Upper lobe of left lung (tissue), 4 donors: ENCODE measurements at regions not wholly inside any gene's neighbourhood (a gene's known extent, or its start where the extent isn't known, plus 50 kb on each side); places are given as distances from the start of the nearest gene placed in this dataset.

Experiments
- EP300 ChIP-seq, 4 donors: sonication (generic); formaldehyde crosslinking; IDR thresholded peaks; one replicate each; pipeline ENCODE4 v1.5.1; 2017; ENCODE audit warnings: antibody characterized with exemption in 4 of 4, control low read depth in 2 of 4
- POLR2AphosphoS5 ChIP-seq, 2 donors: sonication (generic); formaldehyde crosslinking; IDR thresholded peaks; one replicate each; pipeline ENCODE4 v1.5.1; 2017; ENCODE audit warnings: antibody characterized with exemption in 2 of 2
- TF ChIP-seq, protein P1 (sequence below), 6 experiments: fragments of 450-650 bp in 4 of 6; fragments of 200-600 bp in 2 of 6; sonication (generic) in 2 of 6; IDR thresholded peaks; one replicate each; pipeline ENCODE4 v1.5.1; 2016 to 2019; ENCODE audit warnings: antibody characterized with exemption in 6 of 6

DNA sequence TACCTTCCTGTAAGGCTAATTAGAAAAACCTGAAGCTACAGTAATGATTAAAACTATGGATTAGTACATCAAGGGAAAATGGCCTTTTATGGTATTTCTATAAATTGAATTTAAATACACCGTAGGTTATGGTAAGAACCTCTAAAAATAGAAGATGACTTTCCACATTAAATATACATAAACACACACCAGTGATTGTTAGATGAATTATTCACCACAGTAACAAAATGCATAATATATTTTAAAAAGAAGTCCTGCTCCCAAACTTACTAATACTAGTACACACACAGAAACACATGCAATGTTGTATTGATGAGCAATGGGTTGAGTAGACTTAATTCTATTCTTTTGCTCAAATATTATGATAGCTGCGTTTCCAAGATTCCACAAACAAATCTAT is 277.9 kb upstream of the ANKRD50 start:
- TF ChIP-seq POLR2AphosphoS5 (IDR thresholded peaks at IDR 0.05) (no peak), EP300 (IDR thresholded peaks at IDR 0.05) (no peak)
- TF ChIP-seq, protein P1, sequence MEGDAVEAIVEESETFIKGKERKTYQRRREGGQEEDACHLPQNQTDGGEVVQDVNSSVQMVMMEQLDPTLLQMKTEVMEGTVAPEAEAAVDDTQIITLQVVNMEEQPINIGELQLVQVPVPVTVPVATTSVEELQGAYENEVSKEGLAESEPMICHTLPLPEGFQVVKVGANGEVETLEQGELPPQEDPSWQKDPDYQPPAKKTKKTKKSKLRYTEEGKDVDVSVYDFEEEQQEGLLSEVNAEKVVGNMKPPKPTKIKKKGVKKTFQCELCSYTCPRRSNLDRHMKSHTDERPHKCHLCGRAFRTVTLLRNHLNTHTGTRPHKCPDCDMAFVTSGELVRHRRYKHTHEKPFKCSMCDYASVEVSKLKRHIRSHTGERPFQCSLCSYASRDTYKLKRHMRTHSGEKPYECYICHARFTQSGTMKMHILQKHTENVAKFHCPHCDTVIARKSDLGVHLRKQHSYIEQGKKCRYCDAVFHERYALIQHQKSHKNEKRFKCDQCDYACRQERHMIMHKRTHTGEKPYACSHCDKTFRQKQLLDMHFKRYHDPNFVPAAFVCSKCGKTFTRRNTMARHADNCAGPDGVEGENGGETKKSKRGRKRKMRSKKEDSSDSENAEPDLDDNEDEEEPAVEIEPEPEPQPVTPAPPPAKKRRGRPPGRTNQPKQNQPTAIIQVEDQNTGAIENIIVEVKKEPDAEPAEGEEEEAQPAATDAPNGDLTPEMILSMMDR (IDR thresholded peaks at IDR 0.05) = no peak
